ENCODE measurements at regions not wholly inside any gene's neighbourhood (a gene's known extent, or its start where the extent isn't known, plus 50 kb on each side); places are given as distances from the start of the nearest gene placed in this dataset.

- no peak for DNase-seq (ENCODE audit: low read depth in 1 of 2, low spot score in 1 of 2)
- H3K27ac ChIP-seq (replicated peaks), result no peak overlapping the region
- H3K4me3 ChIP-seq (replicated peaks; ENCODE audit: insufficient read depth, low read length), result no peak overlapping the region
- no peak for TF ChIP-seq REST (IDR thresholded peaks at IDR 0.05; ENCODE audit: insufficient replicate concordance, low read depth)
- no peak for TF ChIP-seq POLR2AphosphoS5 (IDR thresholded peaks at IDR 0.05; ENCODE audit: low read depth)
- no peak for TF ChIP-seq SPI1 (IDR thresholded peaks at IDR 0.05; ENCODE audit: borderline replicate concordance, low read depth)
- no peak for TF ChIP-seq CTCF (IDR thresholded peaks at IDR 0.05; ENCODE audit: insufficient read depth, low read length)
- no peak for TF ChIP-seq GABPA (IDR thresholded peaks at IDR 0.05; ENCODE audit: low read depth)
- H3K27me3 ChIP-seq (ENCODE audit: insufficient read depth, poor library complexity, severe bottlenecking), result peaks cover 15% of the 10 kb centered on the region
Measured at GRCh38 chr18:22684268-22684667, 248.9 kb upstream of the RBBP8 start.

- no peak for TF ChIP-seq SPI1 (IDR thresholded peaks at IDR 0.05; ENCODE audit: borderline replicate concordance, low read depth)
Measured at GRCh38 chr18:22685788-22686187, 247.3 kb upstream of the RBBP8 start.

GRCh38 chr18:22687892-22688680 is 245.0 kb upstream of the RBBP8 start:
- DNase-seq (ENCODE audit: low read depth in 1 of 2, low spot score in 1 of 2), result no peak
- no peaks in the 10 kb centered on the region for H3K27me3 ChIP-seq (ENCODE audit: insufficient read depth, poor library complexity, severe bottlenecking)
- H3K4me3 ChIP-seq (replicated peaks; ENCODE audit: insufficient read depth, low read length), result no peak overlapping the region
- H3K27ac ChIP-seq (replicated peaks), result no peak overlapping the region
- no peak for TF ChIP-seq SPI1 (IDR thresholded peaks at IDR 0.05; ENCODE audit: borderline replicate concordance, low read depth)
- TF ChIP-seq POLR2AphosphoS5 (IDR thresholded peaks at IDR 0.05; ENCODE audit: low read depth), result no peak
- no peak for TF ChIP-seq GABPA (IDR thresholded peaks at IDR 0.05; ENCODE audit: low read depth)
- TF ChIP-seq CTCF (IDR thresholded peaks at IDR 0.05; ENCODE audit: insufficient read depth, low read length), result no peak
- TF ChIP-seq REST (IDR thresholded peaks at IDR 0.05; ENCODE audit: insufficient replicate concordance, low read depth), result no peak

More at GRCh38 chr18:22685788-22686187, 247.3 kb upstream of the RBBP8 start:
- peaks cover 6% of the 10 kb centered on the region for H3K27me3 ChIP-seq (ENCODE audit: insufficient read depth, poor library complexity, severe bottlenecking)
- no peak overlapping the region for H3K27ac ChIP-seq (replicated peaks)
- H3K4me3 ChIP-seq (replicated peaks; ENCODE audit: insufficient read depth, low read length), result no peak overlapping the region
- no peak for DNase-seq (ENCODE audit: low read depth in 1 of 2, low spot score in 1 of 2)

- Histone ChIP-seq H3K4me3 (replicated peaks; ENCODE audit: insufficient read depth, low read length) (no peak overlapping the region), H3K27ac (replicated peaks) (no peak overlapping the region), H3K27me3 (ENCODE audit: insufficient read depth, poor library complexity, severe bottlenecking) (no peaks in the 10 kb centered on the region)
- no peak for DNase-seq (ENCODE audit: low read depth in 1 of 2, low spot score in 1 of 2)
- TF ChIP-seq REST (IDR thresholded peaks at IDR 0.05; ENCODE audit: insufficient replicate concordance, low read depth) (no peak), POLR2AphosphoS5 (IDR thresholded peaks at IDR 0.05; ENCODE audit: low read depth) (no peak), GABPA (IDR thresholded peaks at IDR 0.05; ENCODE audit: low read depth) (no peak), SPI1 (IDR thresholded peaks at IDR 0.05; ENCODE audit: borderline replicate concordance, low read depth) (no peak), CTCF (IDR thresholded peaks at IDR 0.05; ENCODE audit: insufficient read depth, low read length) (no peak)
Measured at GRCh38 chr18:22688877-22689496, 244.1 kb upstream of the RBBP8 start.

Data from HL-60 (cell line).